GM12878 (cell line): ENCODE measurements at regions not wholly inside any gene's neighbourhood (a gene's known extent, or its start where the extent isn't known, plus 50 kb on each side); places are given as distances from the start of the nearest gene placed in this dataset.

Experiments used
- ATAC-seq: fragments of 200-7000 bp; cut with Tn5 transposase; 3 replicates; pipeline ENCODE4 v1.9.1; 2020; ENCODE audit warnings: mild to moderate bottlenecking, moderate library complexity
- BruUV-seq: library from RNA; stranded (reverse); fragments of 400-500 nt; replicated peaks from 2 replicates; lab custom pipeline; 2021; lab: Mats Ljungman, UMichigan
- CTCF ChIA-PET: fragments of 300-600 bp; sonication (Branson Sonifier 250); formaldehyde crosslinking; extraction: SDS; loops from one replicate; lab custom pipeline; 2021; ENCODE audit warnings: inconsistent platforms; lab: Yijun Ruan, JAX
- POLR2A ChIA-PET: fragments of 350-600 bp; formaldehyde crosslinking; extraction: SDS; loops from one replicate; lab custom pipeline; 2021; ENCODE audit warnings: inconsistent platforms; lab: Charles Lee
- RAD21 ChIA-PET: fragments of 300-600 bp; sonication (Branson Sonifier 250); formaldehyde crosslinking; loops from one replicate; lab custom pipeline; 2023; ENCODE audit warnings: antibody characterized with exemption; ENCODE audit not compliant: unreplicated experiment; lab: Charles Lee
- SMC1A ChIA-PET: fragments of 300-600 bp; sonication (Branson Sonifier 250); formaldehyde crosslinking; loops from one replicate; lab custom pipeline; 2023; ENCODE audit not compliant: unreplicated experiment, uncharacterized antibody; lab: Charles Lee
- DNase-seq: peaks from one replicate; pipeline ENCODE4 v3.0.0-alpha.2; 2011; ENCODE audit warnings: low read depth, low spot score
- FAIRE-seq: peaks from 3 replicates; lab custom pipeline; 2011; peaks lifted over from hg19 to GRCh38; lab: Jason Lieb, UNC
- H2AFZ ChIP-seq: 2 replicates; pipeline ENCODE4 v1.6.0; 2011; ENCODE audit warnings: low read depth, low read length, control low read depth; ENCODE audit not compliant: control insufficient read depth
- H3K27ac ChIP-seq: 2 replicates; pipeline ENCODE4 v1.5.1; 2011; ENCODE audit warnings: control low read depth; ENCODE audit not compliant: control insufficient read depth, insufficient read depth
- H3K27me3 ChIP-seq, 2 experiments: replicated peaks in 1 of 2; 2 replicates each; pipeline versions ENCODE4 v1.6.0 to v1.6.1; 2011; ENCODE audit warnings: low read length in 1 of 2; ENCODE audit not compliant: control insufficient read depth in 2 of 2, insufficient read depth in 2 of 2
- H3K36me3 ChIP-seq, 2 experiments: 2 replicates each; pipeline ENCODE4 v1.5.1; 2011; ENCODE audit warnings: low read length in 1 of 2; ENCODE audit not compliant: control insufficient read depth in 2 of 2, insufficient read depth in 2 of 2
- H3K4me1 ChIP-seq: 2 replicates; pipeline ENCODE4 v1.6.1; 2011; ENCODE audit warnings: mild to moderate bottlenecking, low read length, moderate library complexity, mixed read lengths; ENCODE audit not compliant: control insufficient read depth, insufficient read depth
- H3K4me2 ChIP-seq: 2 replicates; pipeline ENCODE4 v1.6.0; 2011; ENCODE audit warnings: control low read depth; ENCODE audit not compliant: control insufficient read depth, insufficient read depth
- H3K4me3 ChIP-seq: fragments of 200-600 bp; sonication (generic); 2 replicates; pipeline ENCODE4 v1.5.1; 2016
- H3K79me2 ChIP-seq: 2 replicates; pipeline ENCODE4 v1.6.0; 2011; ENCODE audit warnings: low read length; ENCODE audit not compliant: control insufficient read depth, insufficient read depth
- H3K9ac ChIP-seq: 2 replicates; pipeline ENCODE4 v1.8.0; 2011; ENCODE audit warnings: low read length, control low read depth, mixed read lengths; ENCODE audit not compliant: control insufficient read depth, insufficient read depth
- H3K9me3 ChIP-seq: replicated peaks from 3 replicates; pipeline ENCODE4 v1.5.1; 2011; ENCODE audit warnings: mild to moderate bottlenecking, low read length; ENCODE audit not compliant: control insufficient read depth, insufficient read depth
- H4K20me1 ChIP-seq: 2 replicates; pipeline ENCODE4 v1.6.0; 2011; ENCODE audit not compliant: control insufficient read depth, insufficient read depth
- ATF7 ChIP-seq: fragments of 450-650 bp; IDR thresholded peaks from 2 replicates; pipeline ENCODE4 v1.6.1; 2016; ENCODE audit warnings: low read depth, mild to moderate bottlenecking
- CBX5 ChIP-seq: sonication (generic); IDR thresholded peaks from 2 replicates; pipeline ENCODE4 v1.6.1; 2016; ENCODE audit warnings: low read depth, moderate library complexity, mild to moderate bottlenecking, inconsistent platforms
- CREM ChIP-seq: IDR thresholded peaks from 2 replicates; pipeline ENCODE4 v1.6.1; 2014; ENCODE audit warnings: antibody characterized with exemption, low read depth
- E2F4 ChIP-seq: IDR thresholded peaks from 2 replicates; pipeline ENCODE4 v1.6.1; 2012; ENCODE audit warnings: low read depth, low read length, improper control_type of control experiment
- IRF5 ChIP-seq: fragments of 450-650 bp; IDR thresholded peaks from 2 replicates; pipeline ENCODE4 v1.6.1; 2017; ENCODE audit warnings: borderline replicate concordance
- JUNB ChIP-seq: IDR thresholded peaks from 2 replicates; pipeline ENCODE4 v1.6.1; 2016; ENCODE audit warnings: antibody characterized with exemption, mild to moderate bottlenecking
- MAX ChIP-seq: IDR thresholded peaks from 2 replicates; pipeline ENCODE4 v1.6.1; 2012; ENCODE audit warnings: low read depth, low read length, improper control_type of control experiment
- MTA2 ChIP-seq: fragments of 450-650 bp; IDR thresholded peaks from 2 replicates; pipeline ENCODE4 v1.6.1; 2016; ENCODE audit warnings: low read depth, mild to moderate bottlenecking, moderate library complexity
- NFXL1 ChIP-seq: fragments of 450-650 bp; IDR thresholded peaks from 2 replicates; pipeline ENCODE4 v1.6.1; 2017; ENCODE audit warnings: antibody characterized with exemption, mild to moderate bottlenecking, borderline replicate concordance
- NRF1 ChIP-seq: conservative IDR thresholded peaks from 2 replicates; pipeline ENCODE4 v1.6.1; 2011; ENCODE audit warnings: mild to moderate bottlenecking, low read depth, low read length, improper control_type of control experiment
- PML ChIP-seq: IDR thresholded peaks from 2 replicates; pipeline ENCODE4 v1.6.1; 2012; ENCODE audit warnings: low read length, inconsistent platforms
- POLR2A ChIP-seq: IDR thresholded peaks from 2 replicates; pipeline ENCODE4 v1.6.1; 2011; ENCODE audit warnings: low read depth, mild to moderate bottlenecking, low read length
- RB1 ChIP-seq: fragments of 450-650 bp; formaldehyde crosslinking; IDR thresholded peaks from 2 replicates; pipeline ENCODE4 v1.6.1; 2017; ENCODE audit warnings: mild to moderate bottlenecking, borderline replicate concordance
- SMAD5 ChIP-seq: IDR thresholded peaks from 2 replicates; pipeline ENCODE4 v1.6.1; 2016; ENCODE audit warnings: antibody characterized with exemption, low read depth
- SPI1 ChIP-seq: IDR thresholded peaks from 2 replicates; pipeline ENCODE4 v1.6.1; 2011; ENCODE audit warnings: low read depth, mild to moderate bottlenecking, low read length, moderate library complexity, borderline replicate concordance; ENCODE audit not compliant: insufficient read depth
- TBL1XR1 ChIP-seq: IDR thresholded peaks from 2 replicates; pipeline ENCODE4 v1.6.1; 2012; ENCODE audit warnings: low read depth, low read length, improper control_type of control experiment
- WRNIP1 ChIP-seq: IDR thresholded peaks from 2 replicates; pipeline ENCODE4 v1.6.1; 2011; ENCODE audit warnings: low read depth, low read length, improper control_type of control experiment, borderline replicate concordance
- ZNF592 ChIP-seq: fragments of 450-650 bp; IDR thresholded peaks from 2 replicates; pipeline ENCODE4 v1.6.1; 2017; ENCODE audit warnings: mild to moderate bottlenecking, moderate library complexity
- ZZZ3 ChIP-seq: IDR thresholded peaks from 2 replicates; pipeline ENCODE4 v1.6.1; 2011; ENCODE audit warnings: low read depth; ENCODE audit not compliant: control insufficient read depth, insufficient read length
- WGBS: methylation state at CpG from one replicate; pipeline ENCODE4 v1.1.6; 2016; ENCODE audit warnings: low lambda C conversion rate; ENCODE audit not compliant: insufficient replicate concordance, insufficient coverage; ENCODE audit errors: missing lambda C conversion rate; 5-methylcytosine and 5-hydroxymethylcytosine counted together
- in situ Hi-C: fragments of 300-500 bp; cut with MboI; formaldehyde crosslinking; loops from 9 replicates; pipeline ENCODE4 v1.14.3; 2018; ENCODE audit warnings: mixed read lengths
- intact Hi-C: fragments of 100-400 bp; cut with micrococcal nuclease; formaldehyde crosslinking; loops from one replicate; pipeline ENCODE4 v1.14.2; 2022; ENCODE audit not compliant: unreplicated experiment

GRCh38 chr7:34236839-34237492 lies 331.6 kb downstream of the BMPER start:
- no peaks in the 10 kb centered on the region for H3K79me2 ChIP-seq
- WGBS: 19% methylated on average over 2 of the region's 2 CpGs
- intact Hi-C loops (no loop called here), in situ Hi-C loops (no loop called here)
- no TSS peak for BruUV-seq
- H3K4me1 ChIP-seq: no peaks in the 10 kb centered on the region
- no peak overlapping the region for H3K4me2 ChIP-seq
- CTCF ChIA-PET: interaction anchor here (0.6 to 1.3 kb wide), 2 partner anchors 11 to 14 kb away, joined by 3 to 4 read pairs; no protein-coding TSS in a partner anchor
- no peak overlapping the region for H2AFZ ChIP-seq
- SMC1A ChIA-PET: no interaction called here
- no peak overlapping the region for H3K27ac ChIP-seq
- no peak for DNase-seq
- RAD21 ChIA-PET: no interaction called here
- no peaks in the 10 kb centered on the region for H3K27me3 ChIP-seq
- H3K4me3 ChIP-seq: no peak overlapping the region
- H4K20me1 ChIP-seq: no peaks in the 10 kb centered on the region
- no peak for TF ChIP-seq ZNF592
- TF ChIP-seq CBX5: no peak
- TF ChIP-seq NRF1: no peak
- no peak for TF ChIP-seq E2F4
- no peak for TF ChIP-seq ATF7
- no peak for TF ChIP-seq CREM
- TF ChIP-seq ZZZ3: no peak
- no peak for TF ChIP-seq TBL1XR1
- TF ChIP-seq MAX: no peak
- no peak for TF ChIP-seq PML
- TF ChIP-seq MTA2: no peak
- no peak for TF ChIP-seq POLR2A
- TF ChIP-seq NFXL1: no peak
- TF ChIP-seq SMAD5: no peak
- TF ChIP-seq RB1: no peak
- TF ChIP-seq SPI1: no peak
- TF ChIP-seq WRNIP1: no peak
- TF ChIP-seq IRF5: no peak
- no peak for TF ChIP-seq JUNB
- FAIRE-seq: no peak
- no peaks in the 10 kb centered on the region for H3K36me3 ChIP-seq
- ATAC-seq: no peak
- H3K9me3 ChIP-seq: no peaks in the 10 kb centered on the region
- POLR2A ChIA-PET: no interaction called here
- no peak overlapping the region for H3K9ac ChIP-seq
